SK-N-MC (cell line): ENCODE measurements at regions not wholly inside any gene's neighbourhood (a gene's known extent, or its start where the extent isn't known, plus 50 kb on each side); places are given as distances from the start of the nearest gene placed in this dataset.

Experiments
- EZH2 ChIP-seq: fragments of 200-600 bp; sonication (generic); IDR thresholded peaks from one replicate; pipeline ENCODE4 v1.6.1; 2017; ENCODE audit warnings: antibody characterized with exemption
- FOXP2 ChIP-seq: optimal IDR thresholded peaks from 2 replicates; pipeline ENCODE3; 2011; ENCODE audit warnings: mild to moderate bottlenecking, moderate library complexity; ENCODE audit not compliant: insufficient read depth; ENCODE audit errors: extremely low read length, control extremely low read depth
- POLR2AphosphoS5 ChIP-seq: IDR thresholded peaks from 2 replicates; pipeline ENCODE4 v1.6.1; 2012; ENCODE audit warnings: mild to moderate bottlenecking, low read depth, low read length, borderline replicate concordance

- TF ChIP-seq POLR2AphosphoS5: no peak
- TF ChIP-seq EZH2: no peak
- no peak for TF ChIP-seq FOXP2
These were observed 511.1 kb downstream of the OTOL1 start for GRCh38 chr3:162007722-162008121.
